Stimulated activated effector memory CD8-positive, alpha-beta T cell treated with anti-CD3 and anti-CD28 coated beads, Interleukin-12 subunit alpha, Interleukin-12 subunit beta, amount 100 ng/mL, for 72 hours (primary cell): ENCODE measurements at regions not wholly inside any gene's neighbourhood (a gene's known extent, or its start where the extent isn't known, plus 50 kb on each side); places are given as distances from the start of the nearest gene placed in this dataset.

ENCODE experiments used
- ATAC-seq: fragments of 150-1000 bp; cut with Tn5 transposase; 2 replicates; pipeline ENCODE4 v1.10.0; 2021
- DNase-seq, 2 donors: peaks; one replicate each; pipeline ENCODE4 v3.0.0; 2021 to 2022; ENCODE audit warnings: low spot score in 2 of 2
- H3K27ac Mint-ChIP-seq: one replicate; pipeline ENCODE4 v1.8.0; 2022; ENCODE audit warnings: mild to moderate bottlenecking, mixed read lengths
- H3K36me3 Mint-ChIP-seq: one replicate; pipeline ENCODE4 v1.8.0; 2022; ENCODE audit warnings: mild to moderate bottlenecking, mixed read lengths
- H3K4me1 Mint-ChIP-seq: one replicate; pipeline ENCODE4 v1.8.0; 2022; ENCODE audit warnings: mixed read lengths
- H3K4me3 Mint-ChIP-seq: one replicate; pipeline ENCODE4 v1.8.0; 2022; ENCODE audit warnings: mild to moderate bottlenecking, mixed read lengths
- H3K9me3 Mint-ChIP-seq: one replicate; pipeline ENCODE4 v1.8.0; 2022; ENCODE audit warnings: mixed read lengths

DNA sequence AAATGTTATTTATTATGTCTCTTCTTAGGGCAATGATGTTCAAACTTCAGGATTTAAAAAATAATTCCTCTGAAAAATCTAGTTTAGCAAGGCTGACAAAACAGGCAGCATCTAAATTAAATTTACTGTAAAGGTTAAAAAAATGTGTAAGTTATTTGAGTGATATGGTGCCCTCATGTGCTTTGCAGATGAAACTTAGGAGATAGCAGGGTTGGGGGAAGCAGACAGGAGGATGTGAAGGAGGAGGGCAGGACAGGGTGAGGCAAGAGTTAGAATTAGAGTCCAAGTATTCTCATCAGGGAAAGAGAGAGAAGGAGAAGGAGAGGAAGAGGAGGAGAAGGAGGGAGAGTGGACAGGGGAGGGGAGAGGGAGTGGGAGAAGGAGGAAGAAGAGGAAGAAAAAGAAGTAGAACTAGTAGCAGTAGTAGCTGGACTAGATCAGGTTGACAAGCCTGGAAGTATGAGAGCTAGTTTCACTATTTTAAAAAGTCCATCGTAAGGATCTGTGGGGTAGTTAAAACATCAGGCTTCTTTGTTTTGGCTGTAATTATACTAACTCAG is 141.2 kb upstream of the SESN3 start:
- Mint-ChIP-seq H3K9me3 (no peaks in the 10 kb centered on the region), H3K27ac (no peak overlapping the region), H3K4me1 (no peaks in the 10 kb centered on the region), H3K4me3 (no peak overlapping the region), H3K36me3 (no peaks in the 10 kb centered on the region)
- no peak for ATAC-seq
- DNase-seq = no peak

DNA sequence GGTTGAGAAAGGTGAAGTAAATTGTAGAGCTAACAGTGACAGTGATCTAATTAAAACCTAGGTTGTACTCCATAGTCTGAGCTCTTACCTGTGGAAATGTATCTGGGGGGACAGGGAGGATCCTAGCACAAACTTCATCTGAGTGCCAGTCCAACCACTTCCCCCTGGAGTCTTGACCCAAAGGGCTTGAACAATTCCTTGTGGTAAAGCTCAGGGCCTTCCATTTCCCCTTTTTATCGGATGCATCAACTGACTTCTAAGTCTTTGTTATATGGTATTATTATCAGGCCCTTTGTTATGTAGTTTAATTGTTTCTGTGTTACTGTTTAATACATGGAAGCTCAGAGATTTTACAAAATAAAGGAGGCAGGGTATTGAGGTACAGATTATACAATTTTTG is 140.2 kb upstream of the SESN3 start:
- DNase-seq = no peak
- Mint-ChIP-seq H3K27ac (no peak overlapping the region), H3K9me3 (no peaks in the 10 kb centered on the region), H3K4me1 (no peaks in the 10 kb centered on the region), H3K4me3 (no peak overlapping the region), H3K36me3 (no peaks in the 10 kb centered on the region)
- ATAC-seq = no peak

DNA sequence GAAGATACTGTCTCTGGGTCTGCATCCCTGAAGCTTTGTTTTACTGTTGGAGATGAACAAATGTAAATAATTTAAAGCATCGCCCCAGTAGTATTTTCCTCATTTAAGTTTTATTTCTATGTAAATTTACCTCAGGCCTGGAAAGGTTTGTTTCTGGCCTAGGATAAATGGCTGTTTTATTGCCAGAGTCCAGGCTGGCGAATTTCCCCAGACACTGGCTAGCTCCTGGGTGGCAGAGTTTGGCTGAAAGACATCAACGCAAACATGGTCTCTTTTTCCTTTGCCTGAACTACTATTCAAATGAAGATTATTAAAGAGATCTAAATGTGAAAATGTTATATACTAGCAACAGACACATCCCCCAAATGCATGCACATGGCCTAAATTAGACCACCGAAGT is 136.7 kb upstream of the SESN3 start:
- no peak for DNase-seq
- Mint-ChIP-seq H3K36me3 (no peaks in the 10 kb centered on the region), H3K4me1 (no peaks in the 10 kb centered on the region), H3K27ac (no peak overlapping the region), H3K9me3 (no peaks in the 10 kb centered on the region), H3K4me3 (no peak overlapping the region)
- no peak for ATAC-seq

DNA sequence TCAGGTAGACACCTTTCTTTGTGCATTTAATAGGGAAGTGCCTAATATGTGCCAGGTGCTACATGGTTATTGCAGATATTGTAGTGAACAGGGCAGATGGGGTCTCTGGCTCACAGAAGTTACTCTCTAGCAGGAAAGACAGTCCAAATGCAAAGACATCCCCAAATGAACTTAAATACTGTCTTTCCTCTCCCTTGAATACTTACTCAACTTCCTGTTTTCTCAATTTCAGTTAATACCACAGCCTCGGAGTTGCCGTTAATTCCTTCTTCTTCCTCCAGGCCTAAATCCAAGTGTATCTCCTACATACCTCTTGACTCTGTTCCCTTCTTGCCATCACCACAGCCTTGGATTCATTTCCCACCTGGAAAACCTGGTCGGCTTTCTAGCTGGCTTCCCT is 134.3 kb upstream of the SESN3 start:
- H3K27ac Mint-ChIP-seq = no peak overlapping the region
- no peaks in the 10 kb centered on the region for H3K4me1 Mint-ChIP-seq
- H3K9me3 Mint-ChIP-seq = no peaks in the 10 kb centered on the region
- H3K4me3 Mint-ChIP-seq = no peak overlapping the region
- H3K36me3 Mint-ChIP-seq = no peaks in the 10 kb centered on the region
- DNase-seq (no peak), ATAC-seq (no peak)

DNA sequence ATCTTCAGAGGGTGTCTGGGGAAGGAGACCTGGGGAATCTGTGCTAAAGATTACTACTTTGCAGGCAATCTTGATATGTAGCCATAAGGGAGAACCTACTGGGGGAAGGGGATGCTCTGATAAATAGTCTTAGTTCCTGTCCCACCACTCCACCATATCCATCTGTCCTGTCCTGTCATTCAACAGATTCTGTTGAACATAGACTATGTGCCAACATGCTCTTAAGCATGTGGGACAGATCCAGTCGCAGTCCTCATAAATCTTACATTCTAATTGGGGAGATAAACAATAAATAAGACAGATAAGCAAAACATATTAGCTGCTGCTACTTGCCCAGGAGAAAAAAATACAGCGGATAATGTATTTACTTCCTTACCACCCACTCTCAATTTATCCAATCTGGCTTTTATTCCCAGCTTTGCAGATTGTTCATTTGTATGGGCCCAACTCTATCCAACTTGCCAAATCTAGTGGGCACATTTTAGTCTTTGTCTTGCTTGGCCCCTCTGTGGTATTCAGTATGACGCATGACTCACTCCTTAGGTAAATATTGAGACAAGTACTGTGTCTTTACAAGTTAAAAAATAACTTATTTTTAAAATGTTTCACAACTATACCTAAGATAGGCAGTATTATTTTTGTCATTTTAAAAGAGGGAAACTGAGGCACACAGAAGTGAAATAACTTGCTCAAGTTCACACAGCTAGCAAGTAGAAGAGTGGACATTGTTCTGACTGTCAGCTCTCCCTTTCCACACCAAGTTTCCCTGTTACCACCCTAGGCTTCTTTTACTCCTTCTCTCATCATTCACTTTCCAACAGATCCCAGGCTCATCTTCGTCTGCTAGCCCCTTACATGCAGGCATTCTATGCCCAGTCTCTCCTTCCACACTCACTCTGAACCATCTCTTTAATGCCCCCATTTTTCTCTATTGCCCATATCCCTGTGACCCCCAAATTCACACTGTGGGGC is 133.6 kb upstream of the SESN3 start:
- DNase-seq (no peak), ATAC-seq (no peak)
- H3K9me3 Mint-ChIP-seq = no peaks in the 10 kb centered on the region
- H3K4me3 Mint-ChIP-seq = no peak overlapping the region
- H3K27ac Mint-ChIP-seq = no peak overlapping the region
- no peaks in the 10 kb centered on the region for H3K36me3 Mint-ChIP-seq
- no peaks in the 10 kb centered on the region for H3K4me1 Mint-ChIP-seq

DNA sequence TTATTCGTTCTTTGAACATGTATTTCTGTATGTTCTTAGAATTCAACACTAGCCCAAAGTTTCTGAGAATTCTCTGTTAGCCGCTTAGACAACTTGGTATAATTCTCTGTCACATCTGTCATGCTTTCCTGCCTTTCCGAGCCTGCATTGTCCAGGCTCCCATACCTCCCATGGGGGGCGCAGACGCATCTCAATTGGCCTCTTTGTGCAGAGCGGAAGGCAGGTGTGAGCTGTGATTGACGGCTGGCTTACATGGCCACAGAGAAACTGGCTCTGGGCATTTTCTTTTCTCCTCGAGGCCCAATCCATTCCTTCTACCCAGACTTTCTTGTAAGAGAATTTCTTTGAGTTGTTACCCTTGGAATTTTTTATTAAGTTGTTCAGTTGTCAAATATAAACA is 132.7 kb upstream of the SESN3 start:
- H3K27ac Mint-ChIP-seq = no peak overlapping the region
- no peaks in the 10 kb centered on the region for H3K36me3 Mint-ChIP-seq
- H3K9me3 Mint-ChIP-seq = no peaks in the 10 kb centered on the region
- no peak for DNase-seq
- no peak overlapping the region for H3K4me3 Mint-ChIP-seq
- no peaks in the 10 kb centered on the region for H3K4me1 Mint-ChIP-seq
- no peak for ATAC-seq

DNA sequence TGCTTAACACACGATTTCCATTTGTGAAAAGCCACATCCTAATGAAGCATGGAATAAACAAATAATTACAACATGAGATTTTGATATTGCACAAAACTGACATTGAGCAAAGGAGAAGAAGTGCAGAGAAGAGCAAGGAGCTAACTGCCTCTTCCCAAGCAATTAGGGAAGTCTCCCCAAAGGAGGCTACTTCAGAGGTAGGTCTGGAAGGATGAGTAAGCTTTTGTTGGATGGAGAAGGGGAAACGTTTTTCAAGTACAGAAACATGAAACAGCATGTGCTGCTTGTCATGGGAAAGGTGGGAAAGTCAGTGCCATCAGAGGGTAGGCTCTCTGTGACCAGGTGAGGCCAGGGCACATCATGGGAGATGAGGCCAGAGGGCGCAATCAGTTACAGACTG is 132.2 kb upstream of the SESN3 start:
- Mint-ChIP-seq H3K4me1 (no peaks in the 10 kb centered on the region), H3K36me3 (no peaks in the 10 kb centered on the region), H3K4me3 (no peak overlapping the region), H3K27ac (no peak overlapping the region), H3K9me3 (no peaks in the 10 kb centered on the region)
- DNase-seq (no peak), ATAC-seq (no peak)

DNA sequence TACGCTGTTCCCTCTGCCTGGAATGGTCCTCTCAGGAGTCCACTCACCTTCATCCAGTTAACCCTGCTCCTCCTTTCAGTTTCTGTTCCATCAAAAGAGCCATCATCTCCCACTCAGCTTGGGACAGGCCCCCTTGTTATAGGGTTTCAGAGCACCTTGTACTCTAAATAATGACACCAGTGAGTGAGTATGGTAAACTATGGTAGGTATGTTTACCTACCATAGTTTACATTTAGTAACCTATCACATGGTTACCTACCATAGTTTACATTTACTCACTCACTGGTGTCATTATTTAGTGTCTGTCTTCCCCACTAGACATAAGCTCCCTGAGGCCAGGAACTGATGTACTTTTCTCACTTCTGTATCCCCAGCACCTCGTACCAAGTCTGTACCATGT is 130.2 kb upstream of the SESN3 start:
- H3K4me1 Mint-ChIP-seq = no peaks in the 10 kb centered on the region
- no peak for ATAC-seq
- no peak overlapping the region for H3K27ac Mint-ChIP-seq
- no peaks in the 10 kb centered on the region for H3K36me3 Mint-ChIP-seq
- no peaks in the 10 kb centered on the region for H3K9me3 Mint-ChIP-seq
- no peak overlapping the region for H3K4me3 Mint-ChIP-seq
- no peak for DNase-seq

DNA sequence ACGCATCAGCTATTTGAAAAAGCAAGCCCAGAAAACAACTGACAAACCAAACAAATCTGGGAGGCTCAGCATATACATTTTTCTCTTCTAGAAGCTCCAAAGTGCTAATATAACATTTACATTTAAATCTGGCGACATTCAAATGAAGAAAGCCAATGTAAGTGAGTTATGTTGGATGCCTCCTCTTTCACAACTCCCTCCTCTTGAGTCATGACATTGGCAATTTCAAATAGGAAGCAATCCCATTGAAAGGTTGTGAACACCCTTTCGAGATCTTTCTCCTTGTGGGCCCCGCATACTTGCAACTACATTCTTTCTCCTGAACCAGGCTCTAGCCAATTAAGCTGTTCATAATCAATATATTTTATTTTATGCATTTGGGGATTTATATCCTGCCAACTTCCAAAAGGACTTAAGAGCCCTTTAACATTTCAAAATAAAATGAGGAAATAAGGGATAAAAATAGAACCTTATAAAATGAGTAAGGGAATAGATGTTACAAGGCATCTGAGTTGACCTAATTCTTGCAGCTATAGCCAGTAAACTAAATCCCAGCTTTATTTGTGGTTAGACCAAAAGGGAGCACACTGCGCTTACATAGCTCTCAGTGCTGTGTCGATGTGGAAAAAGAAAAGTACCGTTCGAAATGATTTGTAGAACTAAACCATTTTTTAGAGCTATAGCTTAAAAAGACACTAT is 129.5 kb upstream of the SESN3 start:
- Mint-ChIP-seq H3K4me3 (no peak overlapping the region), H3K9me3 (no peaks in the 10 kb centered on the region), H3K36me3 (no peaks in the 10 kb centered on the region), H3K4me1 (no peaks in the 10 kb centered on the region), H3K27ac (no peak overlapping the region)
- ATAC-seq (no peak), DNase-seq (no peak)

DNA sequence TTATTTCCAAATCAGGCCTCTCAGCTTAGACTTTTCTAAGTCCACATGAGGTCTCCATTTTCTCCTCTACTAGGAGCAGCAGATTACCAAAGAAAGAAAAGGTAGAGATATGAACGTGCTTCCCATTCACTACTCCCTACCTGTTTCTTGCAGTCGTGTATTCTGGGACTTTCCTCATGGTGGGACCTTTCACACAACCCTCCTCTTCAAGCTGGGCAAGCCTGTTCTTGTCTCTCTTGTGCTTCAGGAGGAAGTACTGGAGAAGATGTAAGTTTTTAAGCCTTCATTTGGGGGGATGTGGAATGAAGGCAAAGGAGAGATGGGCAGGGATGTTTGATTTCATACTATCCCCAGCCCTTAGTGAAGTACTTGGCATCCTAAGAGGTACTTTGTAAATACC is 128.8 kb upstream of the SESN3 start:
- ATAC-seq (no peak), DNase-seq (no peak)
- Mint-ChIP-seq H3K36me3 (no peaks in the 10 kb centered on the region), H3K27ac (no peak overlapping the region), H3K9me3 (no peaks in the 10 kb centered on the region), H3K4me1 (no peaks in the 10 kb centered on the region), H3K4me3 (no peak overlapping the region)

DNA sequence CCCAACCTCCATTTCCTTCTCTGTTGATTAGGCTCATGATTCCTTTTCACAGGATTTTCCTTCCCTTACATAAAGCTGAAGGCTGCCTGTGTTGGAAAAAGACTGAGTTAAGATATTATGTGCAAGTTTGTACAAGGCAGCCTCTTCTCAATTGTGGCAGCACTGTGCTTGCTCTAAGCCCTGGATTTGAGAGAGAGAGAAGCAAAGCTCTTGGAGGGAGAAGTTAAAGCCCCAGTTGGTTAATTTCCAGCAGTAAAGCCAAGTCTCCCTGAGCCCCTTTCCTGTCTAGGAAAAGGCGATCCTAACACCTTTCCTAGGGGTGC is 128.3 kb upstream of the SESN3 start:
- no peak for DNase-seq
- Mint-ChIP-seq H3K27ac (no peak overlapping the region), H3K4me3 (no peak overlapping the region), H3K36me3 (no peaks in the 10 kb centered on the region), H3K4me1 (no peaks in the 10 kb centered on the region), H3K9me3 (no peaks in the 10 kb centered on the region)
- ATAC-seq = no peak

DNA sequence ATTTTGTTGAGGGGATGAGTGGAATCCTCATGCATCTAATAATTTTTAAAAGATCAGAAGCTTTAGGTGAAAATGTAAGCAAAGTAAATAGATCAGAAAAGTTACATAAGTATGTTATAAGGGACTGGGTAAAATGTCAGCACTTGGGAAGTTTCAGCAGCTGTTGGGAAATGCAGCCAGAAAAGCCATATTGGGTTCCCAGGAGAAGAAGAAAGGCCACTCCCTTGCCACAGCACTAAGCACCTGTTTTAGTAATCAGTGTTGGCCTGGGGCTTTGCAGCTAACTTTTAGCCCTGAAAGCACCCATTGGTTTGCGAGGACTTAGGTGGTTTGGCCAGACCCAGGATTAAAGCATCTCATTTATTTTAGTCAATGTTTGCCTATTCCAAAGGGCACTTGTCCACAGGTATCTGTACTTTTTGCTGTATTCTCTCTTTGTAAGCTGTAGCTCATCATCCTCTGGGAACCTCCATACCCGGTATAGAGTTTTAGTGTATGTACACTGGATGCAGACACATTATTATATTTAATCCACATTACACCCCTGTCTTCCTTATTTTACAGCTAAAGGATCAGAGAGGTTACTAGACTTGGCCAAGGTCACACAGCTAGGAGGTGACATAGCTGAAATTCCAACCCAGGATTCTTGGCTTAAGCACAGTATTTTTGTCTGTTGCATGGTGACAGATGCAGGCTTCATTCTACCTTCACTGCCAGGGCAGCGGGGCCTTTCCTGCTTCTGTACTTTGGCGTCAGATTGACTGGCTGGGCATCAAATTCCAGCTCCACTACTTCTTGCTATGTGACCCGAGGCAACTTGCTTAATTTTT is 127.7 kb upstream of the SESN3 start:
- Mint-ChIP-seq H3K4me1 (no peaks in the 10 kb centered on the region), H3K4me3 (no peak overlapping the region), H3K9me3 (no peaks in the 10 kb centered on the region), H3K36me3 (no peaks in the 10 kb centered on the region), H3K27ac (no peak overlapping the region)
- DNase-seq (no peak), ATAC-seq (no peak)

DNA sequence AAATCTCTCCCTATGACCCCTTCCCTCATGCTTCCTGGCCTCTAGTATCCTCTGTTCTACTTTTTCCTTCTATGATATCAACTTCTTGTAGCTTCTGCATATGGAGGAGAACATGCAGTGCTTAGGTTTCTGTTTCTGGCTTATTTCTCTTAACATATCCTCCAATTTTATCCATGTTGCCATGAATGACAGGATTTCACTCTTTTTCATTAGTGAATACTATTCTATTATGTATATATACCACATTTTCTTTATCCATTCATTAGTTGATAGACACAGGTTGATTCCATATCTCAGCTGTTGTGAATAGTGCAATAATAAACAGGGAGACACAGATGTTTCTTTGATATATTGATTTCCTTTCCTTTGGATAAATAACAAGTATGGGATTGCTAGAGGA is 123.3 kb upstream of the SESN3 start:
- Mint-ChIP-seq H3K9me3 (peaks cover 3% of the 10 kb centered on the region), H3K27ac (no peak overlapping the region), H3K36me3 (no peaks in the 10 kb centered on the region), H3K4me1 (no peaks in the 10 kb centered on the region), H3K4me3 (no peak overlapping the region)
- DNase-seq (no peak), ATAC-seq (no peak)

DNA sequence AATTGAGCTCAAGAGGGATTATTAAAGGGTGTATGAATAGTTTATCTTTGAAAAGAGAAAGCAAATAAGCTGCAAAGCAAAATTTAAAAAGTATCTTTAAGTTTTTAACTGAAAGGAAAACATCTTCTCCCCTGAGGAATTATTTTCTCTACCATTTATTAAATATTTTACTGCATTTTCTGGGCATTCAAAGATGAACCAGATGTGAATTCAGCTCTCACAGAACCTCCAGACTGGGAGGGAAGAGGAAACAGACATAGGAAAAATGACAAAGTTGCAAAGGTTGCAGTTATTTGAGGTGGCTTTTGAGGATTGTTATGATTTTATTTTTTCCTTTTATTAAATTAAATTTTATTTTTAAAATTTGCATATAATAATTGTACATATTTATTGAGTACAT is 122.7 kb upstream of the SESN3 start:
- Mint-ChIP-seq H3K4me3 (no peak overlapping the region), H3K36me3 (no peaks in the 10 kb centered on the region), H3K4me1 (no peaks in the 10 kb centered on the region), H3K27ac (no peak overlapping the region), H3K9me3 (peaks cover 7% of the 10 kb centered on the region)
- DNase-seq (no peak), ATAC-seq (no peak)

DNA sequence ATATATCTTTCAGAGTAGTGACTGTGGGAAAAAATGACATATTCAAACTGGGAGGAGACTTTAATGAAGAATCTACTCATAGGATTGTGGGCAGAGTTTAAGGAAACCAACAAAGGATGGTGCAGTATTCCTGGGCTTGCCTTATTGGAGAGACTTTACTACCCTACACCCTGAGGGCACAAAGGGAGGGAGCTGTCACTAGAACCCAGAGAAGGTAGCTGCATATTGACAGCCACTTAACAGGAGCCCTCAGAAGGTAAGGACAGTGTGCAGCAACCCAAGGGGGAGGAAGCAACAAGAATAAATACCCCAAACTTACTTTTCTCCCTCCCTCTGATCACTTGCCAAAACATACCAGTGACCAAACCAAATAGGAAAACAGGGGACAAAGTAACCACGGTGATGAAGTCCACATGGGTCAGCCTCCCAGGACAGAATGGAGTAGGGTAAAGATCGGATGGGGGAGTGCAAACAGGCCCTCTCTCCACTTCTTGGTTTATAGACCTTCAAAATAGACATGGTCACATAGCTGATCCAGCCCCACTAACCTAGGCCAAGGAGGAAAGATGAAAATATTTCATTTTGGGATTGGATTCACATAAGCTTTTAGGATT is 121.8 kb upstream of the SESN3 start:
- H3K4me3 Mint-ChIP-seq = no peak overlapping the region
- DNase-seq = no peak
- H3K4me1 Mint-ChIP-seq = no peaks in the 10 kb centered on the region
- no peak for ATAC-seq
- no peak overlapping the region for H3K27ac Mint-ChIP-seq
- no peaks in the 10 kb centered on the region for H3K36me3 Mint-ChIP-seq
- peaks cover 10% of the 10 kb centered on the region for H3K9me3 Mint-ChIP-seq
